Activated T-helper 9 cell treated with anti-CD3 and anti-CD28 coated beads, Interleukin-2, amount 50 U/mL, for 16 hours (primary cell): ENCODE measurements at regions not wholly inside any gene's neighbourhood (a gene's known extent, or its start where the extent isn't known, plus 50 kb on each side); places are given as distances from the start of the nearest gene placed in this dataset.

ENCODE experiments used
- DNase-seq: peaks from one replicate; pipeline ENCODE4 v3.0.0-alpha.2; 2020; ENCODE audit warnings: low read depth

DNA sequence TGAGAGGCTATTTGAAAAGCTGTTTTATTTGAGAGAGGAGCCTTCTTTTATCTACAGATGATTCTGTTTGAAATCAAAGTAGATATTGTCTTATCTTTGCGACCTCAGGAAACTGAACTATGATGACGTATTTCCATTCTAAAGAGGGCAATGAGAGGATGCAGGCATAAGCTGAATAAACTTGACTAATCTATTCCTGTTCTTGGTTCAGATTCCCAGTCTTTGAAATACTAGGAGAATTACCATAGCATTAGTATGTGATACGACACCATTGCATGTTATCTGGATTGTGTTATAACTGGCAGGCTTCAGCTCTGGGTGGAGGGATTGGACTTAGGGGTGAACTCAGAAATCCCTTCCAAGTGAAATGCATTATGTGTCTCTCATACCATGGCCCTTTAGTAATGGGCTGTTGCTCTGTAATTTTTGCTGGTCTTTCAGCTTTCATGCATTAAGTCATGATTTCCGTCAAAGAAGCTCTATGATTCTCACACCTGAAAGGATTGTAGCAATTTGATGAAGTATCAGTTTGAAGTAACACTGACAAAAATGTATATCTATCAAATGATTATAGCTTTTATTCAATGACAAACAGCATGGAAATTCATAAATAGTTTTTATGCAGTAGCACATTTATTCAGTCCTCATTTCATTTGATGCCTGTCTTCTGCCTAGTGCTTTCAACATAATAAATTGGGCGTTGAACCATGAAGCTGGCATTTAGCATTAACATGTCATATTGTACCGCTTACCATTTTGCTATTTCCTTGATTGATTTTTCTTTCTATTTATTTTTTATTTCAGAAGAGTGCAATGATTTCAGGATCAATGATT is 138.4 kb upstream of the SPACA1 start:
- no peak for DNase-seq

DNA sequence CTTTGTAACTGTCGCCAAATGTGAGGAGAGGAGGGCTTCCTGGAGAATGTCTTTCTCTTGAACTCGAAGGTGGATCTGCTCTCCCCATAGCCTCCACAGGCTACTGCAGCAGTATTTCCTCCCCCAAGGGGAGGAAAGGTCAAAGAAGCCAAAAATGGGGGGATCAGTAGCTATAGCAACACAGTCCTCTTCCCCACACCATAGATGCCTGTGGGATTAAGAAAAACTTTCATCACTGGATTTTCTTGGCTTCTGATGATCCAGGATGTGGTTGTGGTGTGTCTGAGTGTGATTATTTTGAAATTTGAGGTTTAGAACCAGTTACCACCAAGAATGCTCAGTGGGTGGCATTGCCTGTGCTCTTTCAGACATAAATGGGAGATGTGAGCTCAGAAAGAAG is 140.1 kb upstream of the SPACA1 start:
- no peak for DNase-seq

DNA sequence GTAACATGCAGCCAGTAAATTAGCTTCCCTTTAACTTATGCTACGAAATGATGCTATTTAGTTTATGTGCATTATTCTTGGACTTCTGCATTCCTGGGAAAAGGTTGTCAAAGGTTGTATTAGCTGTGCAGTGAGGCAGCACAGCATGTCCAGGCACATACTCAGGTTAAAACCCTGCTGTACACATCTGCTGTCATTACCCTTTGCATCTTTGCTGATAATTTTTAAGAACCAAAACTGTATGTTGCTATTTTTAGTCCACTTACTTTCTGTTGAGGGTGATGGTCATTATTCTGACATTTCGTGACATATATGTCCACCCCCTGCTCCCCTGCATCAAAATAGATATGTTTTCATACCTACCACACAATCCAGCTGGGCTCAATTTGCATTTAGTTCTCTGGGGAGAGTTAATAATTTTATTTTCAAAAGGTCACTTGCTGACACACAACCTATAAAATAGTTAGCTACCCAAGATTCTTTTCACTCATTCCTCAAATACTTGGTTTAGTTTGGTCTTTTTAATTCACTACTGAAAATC is 142.5 kb upstream of the SPACA1 start:
- DNase-seq = no peak

DNA sequence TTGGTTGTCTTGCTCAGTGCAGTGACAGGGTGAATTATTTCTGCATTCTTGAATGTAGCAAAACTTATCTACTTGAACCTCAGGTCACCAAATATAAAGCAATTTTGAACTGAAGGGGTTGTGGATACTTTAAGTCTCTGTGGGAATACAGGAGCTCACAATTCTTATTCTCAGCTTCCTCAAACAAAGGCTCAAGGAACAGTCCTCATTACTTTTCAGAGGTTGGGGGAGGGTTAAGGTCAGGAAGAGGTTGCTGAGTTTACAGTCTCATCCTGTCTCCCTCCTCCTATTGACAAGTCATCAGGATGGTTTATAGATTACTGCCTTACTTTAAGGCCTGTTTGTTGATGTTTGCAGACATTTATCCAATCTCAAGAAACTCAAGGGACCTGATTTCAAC is 143.6 kb upstream of the SPACA1 start:
- no peak for DNase-seq

DNA sequence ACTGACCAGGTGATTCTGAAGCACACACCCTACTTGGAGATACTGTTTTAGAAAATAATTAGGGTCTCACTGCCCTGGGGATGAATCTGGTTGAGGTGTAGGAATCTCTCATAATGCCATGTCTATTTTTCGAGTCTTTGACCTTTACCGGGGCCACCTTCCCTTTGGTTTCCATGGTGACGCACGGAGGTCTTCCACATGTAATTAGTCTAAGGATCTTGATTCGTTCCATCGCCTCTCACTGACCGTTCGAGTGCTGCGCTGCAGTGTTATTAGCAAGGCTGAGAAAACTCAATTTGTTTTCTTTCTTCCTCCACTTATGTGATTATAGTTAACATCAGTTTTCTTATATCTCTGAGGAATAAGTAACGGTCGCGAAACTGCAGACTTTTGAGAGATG is 144.3 kb upstream of the SPACA1 start:
- DNase-seq = no peak

DNA sequence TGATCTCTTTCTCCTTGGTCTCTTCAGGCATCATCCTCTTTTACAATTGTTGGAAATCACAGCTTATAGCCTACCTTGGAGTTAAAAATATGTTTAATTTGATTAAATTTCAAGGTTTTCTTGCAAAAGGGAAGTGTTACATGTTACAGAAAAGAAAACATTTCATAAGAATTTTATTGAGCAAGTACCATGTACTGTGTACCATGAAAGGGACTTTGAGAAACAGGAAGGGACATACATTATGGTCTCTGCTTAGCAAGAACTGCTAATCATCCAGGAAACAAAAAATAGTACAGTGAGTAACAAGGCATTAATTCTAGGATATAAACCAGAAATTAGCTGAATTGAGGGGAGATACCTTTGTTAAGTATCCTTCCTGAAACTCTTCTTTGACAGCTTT is 145.3 kb upstream of the SPACA1 start:
- no peak for DNase-seq

DNA sequence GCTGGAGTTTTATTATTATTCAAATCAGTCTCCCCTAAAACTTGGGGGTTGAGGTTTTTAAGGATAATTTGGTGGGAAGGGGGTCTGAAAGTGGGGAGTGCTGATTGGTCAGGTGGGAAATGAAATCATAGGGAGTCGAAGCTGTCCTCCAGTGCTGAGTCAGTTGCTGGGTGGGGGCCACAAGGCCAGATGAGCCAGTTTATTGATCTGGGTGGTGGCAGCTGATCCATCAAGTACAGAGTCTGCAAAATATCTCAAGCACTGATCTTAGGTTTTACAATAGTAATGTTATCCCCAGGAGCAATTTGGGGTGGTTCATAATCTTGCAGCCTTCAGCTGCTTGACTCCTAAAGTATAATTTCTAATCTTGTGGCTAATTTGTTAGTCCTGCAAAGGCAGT is 146.0 kb upstream of the SPACA1 start:
- no peak for DNase-seq

DNA sequence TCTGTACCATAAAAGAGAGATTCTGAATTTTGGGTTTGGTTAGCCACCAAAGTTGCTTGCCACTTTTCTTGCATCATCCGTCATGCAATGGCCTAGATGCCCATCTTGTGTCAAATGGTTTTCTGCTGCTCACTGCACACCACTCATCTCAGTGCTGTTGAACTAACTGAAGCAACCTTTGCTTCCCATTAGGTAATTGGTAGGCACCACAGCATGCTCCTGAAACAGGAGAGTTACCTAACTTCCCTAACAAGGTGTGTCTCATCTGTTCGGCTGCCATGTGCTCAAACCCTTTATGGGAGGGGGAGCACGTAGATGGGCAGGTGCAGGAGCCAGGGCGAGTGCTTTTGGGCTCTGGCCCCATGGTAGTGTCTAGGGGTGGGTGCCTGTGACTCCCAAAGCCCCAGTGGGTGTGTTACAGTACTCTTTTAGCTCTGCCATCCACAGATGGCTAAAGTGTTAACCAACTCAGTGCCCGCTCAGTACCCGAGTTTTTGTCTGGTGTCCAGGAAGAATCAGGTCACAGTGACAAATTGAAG is 147.4 kb upstream of the SPACA1 start:
- DNase-seq = no peak

DNA sequence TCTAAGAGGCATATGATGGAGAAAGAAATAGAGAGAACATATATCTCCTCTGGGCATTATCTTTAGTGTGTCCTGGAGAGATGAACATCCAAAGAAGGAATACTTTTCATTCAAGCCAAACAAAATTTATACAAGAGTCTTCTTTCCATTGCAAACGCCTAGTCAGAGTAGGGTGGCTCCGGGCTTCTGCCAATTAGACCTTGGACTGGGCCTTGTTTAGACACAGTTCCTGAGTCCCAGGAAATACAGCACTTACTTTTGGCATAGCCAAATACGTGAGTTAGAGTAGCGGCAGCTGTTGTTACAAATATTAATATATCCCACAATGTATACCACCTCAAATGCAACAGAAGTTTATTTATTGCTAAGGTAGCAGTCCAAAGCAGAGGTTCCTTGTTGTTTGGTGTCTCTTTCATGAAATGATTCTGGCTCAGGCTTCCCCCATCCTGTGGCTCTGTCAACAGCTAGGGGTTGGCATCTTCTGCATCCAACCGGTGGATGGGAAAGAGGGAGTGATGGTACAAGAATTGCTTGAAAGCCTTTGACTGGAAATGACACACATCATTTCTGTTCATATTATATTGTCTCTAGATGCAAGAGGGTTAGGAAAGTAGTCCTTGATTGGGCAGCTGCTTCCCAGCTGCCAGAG is 148.0 kb upstream of the SPACA1 start:
- no peak for DNase-seq

DNA sequence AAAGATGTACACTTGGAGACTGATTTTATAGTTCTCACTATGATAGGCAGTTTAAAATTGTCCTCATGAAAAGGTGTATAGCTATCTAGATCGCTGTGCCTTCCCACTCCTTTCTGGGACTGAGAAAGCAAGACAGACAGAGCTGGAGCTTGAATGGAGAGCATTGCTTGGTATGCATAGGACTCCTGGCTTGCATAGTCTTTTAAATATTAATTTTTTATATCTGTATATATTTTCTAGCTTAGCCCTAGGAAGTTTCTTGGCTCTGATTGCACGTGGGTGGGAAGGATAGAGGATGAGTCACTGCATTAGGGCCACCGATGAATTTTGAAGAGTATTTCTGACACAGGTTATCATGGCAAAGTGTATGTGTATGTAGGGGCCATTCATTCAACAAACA is 150.0 kb upstream of the SPACA1 start:
- DNase-seq = no peak

DNA sequence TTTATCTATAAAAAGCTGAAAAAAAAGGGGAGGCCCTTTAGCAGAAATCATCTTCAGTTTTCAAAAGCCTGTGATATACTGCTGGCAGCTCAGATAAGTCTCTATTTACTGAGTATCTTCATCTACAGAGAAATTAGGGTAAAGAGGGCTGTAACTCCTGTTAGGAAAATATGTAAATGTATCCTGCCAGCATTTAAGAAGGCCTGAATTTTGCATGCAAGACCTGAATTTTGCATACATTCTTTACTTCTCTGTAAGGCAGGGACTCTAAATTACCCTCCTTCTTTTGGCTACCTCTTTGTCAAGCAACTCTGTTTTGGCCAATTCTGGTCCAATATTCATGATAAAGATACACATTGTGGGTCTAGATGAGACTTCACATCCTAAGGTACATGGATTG is 150.6 kb upstream of the SPACA1 start:
- DNase-seq = no peak

DNA sequence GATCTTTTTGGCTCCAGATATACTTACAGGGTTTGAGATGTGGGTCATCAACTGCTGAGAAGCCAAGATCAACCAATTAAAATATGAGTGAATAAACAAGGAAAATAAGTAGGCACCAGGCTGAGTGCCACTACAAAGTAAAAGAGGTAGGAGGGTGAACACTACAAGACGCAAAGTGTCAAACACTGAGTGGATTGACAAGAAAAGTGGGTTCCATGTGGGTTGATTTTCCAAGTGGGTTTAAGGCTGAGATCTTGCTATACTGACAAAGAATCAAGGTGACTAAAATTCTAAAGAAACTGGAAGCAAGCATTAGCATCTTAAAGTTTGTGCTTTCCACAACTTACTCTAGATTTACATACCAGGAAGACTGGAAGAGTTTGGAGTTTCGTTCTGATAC is 160.4 kb upstream of the SPACA1 start:
- DNase-seq = no peak

DNA sequence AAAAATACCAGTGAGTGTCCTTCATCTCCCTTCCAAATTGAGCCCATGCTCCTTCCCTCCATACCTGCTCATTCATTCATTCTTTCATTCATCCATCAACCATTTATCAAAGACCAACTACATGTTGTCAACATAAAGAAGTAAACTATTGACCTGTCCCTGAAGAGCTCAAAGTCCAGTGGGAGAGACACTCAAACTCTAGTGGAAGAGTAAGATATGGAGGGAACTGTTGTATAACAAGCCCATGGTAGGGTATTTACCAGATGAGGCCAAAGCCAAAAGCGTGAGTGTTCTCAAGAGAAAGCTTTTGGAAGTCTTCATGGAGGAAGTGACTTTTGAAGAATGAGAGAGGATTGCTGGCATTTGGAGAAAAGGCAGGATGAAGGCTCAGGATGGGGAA is 163.4 kb upstream of the SPACA1 start:
- no peak for DNase-seq

DNA sequence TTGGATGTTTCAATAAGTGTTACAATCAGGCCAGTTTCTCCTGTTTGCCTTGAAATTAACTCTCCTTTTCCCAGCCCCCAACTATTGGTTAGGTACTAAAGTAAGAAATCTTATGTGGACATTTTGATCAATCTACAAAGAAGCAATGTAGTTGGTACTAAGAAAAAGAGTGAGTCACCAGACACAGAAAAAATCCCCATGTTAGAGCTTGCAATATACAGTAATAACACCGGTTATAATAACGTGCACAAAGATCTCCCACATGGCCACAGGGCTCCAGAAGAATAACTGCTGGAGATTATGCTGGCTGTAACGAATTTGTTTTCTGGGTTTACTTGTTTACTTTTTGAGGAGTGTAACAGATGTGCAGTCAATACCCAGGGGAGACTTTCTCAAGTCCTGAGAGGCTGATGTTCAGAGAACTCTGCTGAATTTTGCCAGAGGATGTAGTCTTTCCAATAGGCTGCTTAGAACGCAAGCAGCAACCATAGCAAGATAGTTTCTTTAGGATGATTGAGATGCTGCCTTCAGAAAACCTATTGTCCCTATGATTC is 166.2 kb upstream of the SPACA1 start:
- DNase-seq = no peak

DNA sequence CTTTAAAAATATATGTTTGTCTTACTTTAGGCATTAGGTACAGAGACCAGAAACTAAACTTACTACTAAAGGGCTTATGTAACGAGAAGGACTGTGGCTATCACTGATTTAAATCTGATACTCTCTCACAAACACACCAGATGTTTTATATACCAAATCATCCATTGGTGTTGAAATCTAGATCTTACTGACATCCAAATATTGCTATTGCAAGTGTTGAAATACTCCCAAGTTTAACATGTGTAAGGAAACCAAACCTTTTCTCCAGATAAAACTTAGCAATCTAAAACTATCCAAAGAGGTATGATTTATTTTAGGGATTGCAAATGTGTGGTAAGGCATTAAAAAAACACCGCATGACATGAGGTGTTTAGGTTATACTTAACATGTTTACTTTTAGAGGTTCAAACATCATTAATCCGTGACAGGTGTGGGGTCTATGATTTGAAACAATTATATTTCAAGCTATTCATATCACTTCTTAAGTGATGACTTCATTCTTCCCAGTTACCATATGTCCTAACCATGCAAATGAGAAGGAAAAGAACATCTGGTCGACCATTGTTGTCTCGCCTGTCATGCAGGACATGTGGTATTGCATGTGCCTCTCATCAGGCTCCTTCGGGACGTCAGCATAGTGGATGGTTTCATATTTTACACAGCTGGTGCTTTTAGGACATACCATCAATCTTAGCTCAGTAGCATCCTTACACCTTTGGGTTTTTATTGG is 168.3 kb upstream of the SPACA1 start:
- DNase-seq = no peak

DNA sequence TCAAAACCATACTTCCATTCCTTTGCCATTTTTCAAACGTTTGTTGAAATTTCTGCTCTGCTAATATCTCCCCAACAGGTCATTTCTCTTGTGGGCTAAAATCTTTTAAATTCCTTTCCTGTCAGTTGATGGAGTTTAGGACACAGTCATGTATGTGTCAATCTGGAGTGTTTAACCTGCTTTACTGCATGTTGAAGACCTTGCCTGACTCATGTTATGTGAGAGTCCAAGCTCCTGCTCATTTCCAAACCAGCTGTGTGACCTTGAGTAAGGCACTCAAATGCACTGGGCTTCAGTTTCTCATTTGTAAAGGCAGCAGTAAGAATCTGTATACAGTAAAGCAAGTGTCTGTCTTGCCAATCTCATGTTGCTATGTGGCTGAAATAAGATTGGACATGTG is 171.9 kb upstream of the SPACA1 start:
- no peak for DNase-seq

DNA sequence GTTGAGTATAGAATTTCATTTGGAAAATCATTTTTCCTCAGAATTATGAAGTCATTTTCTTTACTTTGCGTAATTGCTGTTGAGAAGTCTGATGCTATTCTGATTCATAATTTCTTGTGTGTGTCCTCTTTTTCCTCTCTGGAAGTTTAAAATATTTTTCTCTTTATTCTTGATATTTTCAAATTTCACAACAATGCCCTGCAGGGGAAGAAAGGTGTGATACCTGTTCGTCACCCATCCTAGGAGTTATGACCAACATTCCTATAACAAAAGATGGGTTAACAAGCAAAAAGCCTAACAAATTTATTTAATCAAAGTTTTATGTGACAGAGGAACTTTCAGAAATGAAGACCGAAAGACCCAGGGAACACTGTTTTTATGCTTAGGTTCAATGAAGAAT is 171.5 kb upstream of the AKIRIN2 start:
- no peak for DNase-seq

DNA sequence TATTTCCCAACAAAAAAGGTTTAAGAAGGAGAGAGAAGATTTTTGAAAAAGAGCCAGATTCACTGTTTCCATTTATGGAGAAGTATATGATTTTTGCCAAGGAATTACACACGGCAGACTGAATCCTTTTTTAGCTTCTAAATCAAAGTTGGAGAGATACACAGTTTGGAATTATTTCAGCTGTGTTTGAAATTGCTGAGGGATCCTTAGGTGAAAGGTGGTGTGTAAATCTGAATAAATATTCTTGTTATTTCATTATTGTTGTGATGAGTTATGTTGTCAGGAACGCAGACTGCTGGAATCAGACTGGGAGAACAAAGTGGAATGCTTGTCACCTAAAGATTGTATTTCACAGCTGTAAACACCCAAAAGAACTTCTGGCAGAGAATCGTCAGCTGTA is 168.5 kb upstream of the AKIRIN2 start:
- no peak for DNase-seq

DNA sequence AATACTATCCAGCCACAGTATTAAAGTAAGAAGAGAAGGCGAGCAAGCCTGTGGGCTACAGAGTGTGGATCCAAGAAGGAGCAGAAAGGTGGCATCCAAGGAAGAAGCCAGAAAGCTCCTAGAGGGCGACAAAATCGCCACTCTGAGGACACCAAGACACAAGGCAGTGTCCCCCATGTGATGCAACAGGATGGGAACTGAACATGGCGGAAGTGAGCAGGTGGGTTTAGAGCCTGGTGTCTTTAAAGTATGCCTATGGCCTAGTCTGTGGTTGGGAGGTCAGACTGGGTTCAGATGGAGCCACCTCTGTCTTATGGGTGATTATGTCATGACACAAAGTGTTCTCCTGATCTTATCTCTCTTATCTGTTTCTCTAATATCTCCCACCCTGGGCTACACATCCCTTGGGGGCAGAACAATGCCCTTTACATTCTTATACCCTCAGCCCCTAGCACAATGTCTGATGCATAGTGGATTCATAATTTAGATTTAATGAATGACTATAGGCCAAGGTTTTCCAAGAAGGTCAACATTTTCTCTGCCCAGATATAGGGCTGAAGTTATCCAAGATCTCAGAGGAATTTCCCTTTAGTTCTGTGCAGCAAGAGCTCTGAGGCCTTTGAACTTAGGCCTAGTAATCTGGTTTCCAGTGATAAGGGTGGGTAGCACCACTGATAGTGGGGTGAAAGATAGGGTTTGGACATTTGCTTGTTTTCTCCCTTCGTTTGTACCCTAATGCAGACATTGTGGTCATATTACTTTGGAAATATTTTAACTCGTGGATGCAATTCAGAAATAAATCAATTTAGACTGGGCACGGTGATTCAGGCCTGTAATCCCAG is 167.3 kb upstream of the AKIRIN2 start:
- DNase-seq = no peak

DNA sequence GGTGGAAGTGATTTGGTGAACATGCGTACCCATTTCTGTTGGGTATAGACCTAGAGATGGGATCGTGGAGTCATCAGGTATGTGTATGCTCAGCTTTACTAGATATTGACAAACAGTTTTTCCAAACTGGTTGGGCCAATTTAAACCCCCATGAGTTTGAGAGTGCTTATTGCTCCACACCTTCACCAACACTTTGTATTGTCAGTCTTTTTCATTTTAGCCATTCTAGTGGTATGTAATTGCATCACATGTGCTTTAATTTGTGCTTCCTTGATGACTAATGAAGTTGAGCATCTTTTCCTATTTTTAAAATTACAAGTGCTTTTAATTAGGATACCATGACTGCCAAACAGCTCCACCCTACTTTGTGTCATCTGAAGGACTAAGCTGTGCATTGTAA is 158.9 kb upstream of the AKIRIN2 start:
- DNase-seq = no peak

DNA sequence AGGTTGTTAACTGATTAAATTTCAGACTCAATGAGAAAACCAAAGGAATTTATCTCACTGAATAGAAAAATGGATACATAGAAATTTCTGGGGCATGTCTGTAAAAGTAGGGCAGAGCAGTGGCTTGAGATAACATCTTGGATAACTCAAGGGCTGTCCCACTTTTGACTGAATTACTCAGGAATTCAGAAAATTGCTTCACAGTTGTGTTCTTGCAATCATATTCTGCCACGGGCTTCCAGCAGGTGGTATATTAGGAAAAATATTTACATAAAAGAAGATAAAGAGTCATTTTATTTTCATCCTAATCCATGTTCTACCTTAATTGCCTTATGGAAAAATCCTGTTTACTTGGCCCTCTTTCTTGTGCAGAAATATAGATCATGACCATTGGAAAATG is 156.4 kb upstream of the AKIRIN2 start:
- no peak for DNase-seq
